SK-N-SH treated with all-trans-retinoic acid at 6 μM for 48 hours (cell line): ENCODE measurements at regions not wholly inside any gene's neighbourhood (a gene's known extent, or its start where the extent isn't known, plus 50 kb on each side); places are given as distances from the start of the nearest gene placed in this dataset.

ENCODE experiments used
- OSR1 ChIP-seq: fragments of 250-450 bp; sonication (Bioruptor Pico); IDR thresholded peaks from 2 replicates; pipeline ENCODE4 v1.8.0; 2022; ENCODE audit warnings: moderate library complexity, mild to moderate bottlenecking, inconsistent platforms
- ZFP30 ChIP-seq: fragments of 450-650 bp; formaldehyde crosslinking; IDR thresholded peaks from 2 replicates; pipeline ENCODE4 v1.5.0; 2022; ENCODE audit warnings: mild to moderate bottlenecking, moderate library complexity
- ZNF70 ChIP-seq: fragments of 450-650 bp; formaldehyde crosslinking; IDR thresholded peaks from 2 replicates; pipeline ENCODE4 v1.5.0; 2020; ENCODE audit warnings: mild to moderate bottlenecking, moderate library complexity
- TF ChIP-seq, protein P1 (sequence below): fragments of 250-450 bp; sonication (Bioruptor Pico); IDR thresholded peaks from 2 replicates; pipeline ENCODE4 v1.5.1; 2020; ENCODE audit warnings: low read depth, mild to moderate bottlenecking, moderate library complexity
- TF ChIP-seq, protein P2 (sequence below): fragments of 250-450 bp; sonication (Bioruptor Pico); IDR thresholded peaks from 2 replicates; pipeline ENCODE4 v1.8.0; 2021; ENCODE audit warnings: low read depth, mild to moderate bottlenecking, moderate library complexity, borderline replicate concordance
- TF ChIP-seq, protein P3 (sequence below): fragments of 250-450 bp; sonication (Bioruptor Pico); IDR thresholded peaks from 2 replicates; pipeline ENCODE4 v1.8.0; 2020; ENCODE audit warnings: mild to moderate bottlenecking, moderate library complexity, borderline replicate concordance

DNA sequence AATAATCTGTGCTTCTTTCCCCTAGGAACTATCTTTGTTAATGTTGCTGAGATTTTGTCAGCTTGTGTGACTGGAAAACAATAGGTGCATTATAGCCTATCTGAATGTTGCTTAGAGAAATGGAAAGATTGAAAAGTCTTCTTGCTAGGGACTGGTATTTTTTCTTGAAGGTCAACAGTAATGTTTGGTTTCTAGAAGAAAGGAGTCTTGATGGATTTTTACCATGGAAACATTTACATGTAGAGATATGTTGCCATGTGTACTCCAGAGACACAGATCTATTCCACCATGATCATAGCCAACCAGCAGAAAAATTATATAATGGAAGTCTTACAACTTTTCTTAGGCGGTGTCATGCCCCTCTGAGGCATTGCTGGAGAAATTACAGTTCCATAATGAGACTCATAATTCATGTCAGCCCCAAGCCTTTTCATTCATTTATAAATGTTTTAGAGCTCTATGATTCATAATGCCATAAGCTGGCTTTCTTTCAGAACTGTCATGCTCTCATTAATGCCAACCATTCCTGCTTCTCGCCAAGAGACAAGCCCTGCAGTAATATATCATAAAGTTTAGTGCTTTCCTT, 175.1 kb upstream of the PTPRZ1 start:
- TF ChIP-seq, protein P1, sequence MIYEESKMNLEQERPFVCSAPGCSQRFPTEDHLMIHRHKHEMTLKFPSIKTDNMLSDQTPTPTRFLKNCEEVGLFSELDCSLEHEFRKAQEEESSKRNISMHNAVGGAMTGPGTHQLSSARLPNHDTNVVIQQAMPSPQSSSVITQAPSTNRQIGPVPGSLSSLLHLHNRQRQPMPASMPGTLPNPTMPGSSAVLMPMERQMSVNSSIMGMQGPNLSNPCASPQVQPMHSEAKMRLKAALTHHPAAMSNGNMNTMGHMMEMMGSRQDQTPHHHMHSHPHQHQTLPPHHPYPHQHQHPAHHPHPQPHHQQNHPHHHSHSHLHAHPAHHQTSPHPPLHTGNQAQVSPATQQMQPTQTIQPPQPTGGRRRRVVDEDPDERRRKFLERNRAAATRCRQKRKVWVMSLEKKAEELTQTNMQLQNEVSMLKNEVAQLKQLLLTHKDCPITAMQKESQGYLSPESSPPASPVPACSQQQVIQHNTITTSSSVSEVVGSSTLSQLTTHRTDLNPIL (CRISPR knock-in tag) = no peak
- TF ChIP-seq, protein P2, sequence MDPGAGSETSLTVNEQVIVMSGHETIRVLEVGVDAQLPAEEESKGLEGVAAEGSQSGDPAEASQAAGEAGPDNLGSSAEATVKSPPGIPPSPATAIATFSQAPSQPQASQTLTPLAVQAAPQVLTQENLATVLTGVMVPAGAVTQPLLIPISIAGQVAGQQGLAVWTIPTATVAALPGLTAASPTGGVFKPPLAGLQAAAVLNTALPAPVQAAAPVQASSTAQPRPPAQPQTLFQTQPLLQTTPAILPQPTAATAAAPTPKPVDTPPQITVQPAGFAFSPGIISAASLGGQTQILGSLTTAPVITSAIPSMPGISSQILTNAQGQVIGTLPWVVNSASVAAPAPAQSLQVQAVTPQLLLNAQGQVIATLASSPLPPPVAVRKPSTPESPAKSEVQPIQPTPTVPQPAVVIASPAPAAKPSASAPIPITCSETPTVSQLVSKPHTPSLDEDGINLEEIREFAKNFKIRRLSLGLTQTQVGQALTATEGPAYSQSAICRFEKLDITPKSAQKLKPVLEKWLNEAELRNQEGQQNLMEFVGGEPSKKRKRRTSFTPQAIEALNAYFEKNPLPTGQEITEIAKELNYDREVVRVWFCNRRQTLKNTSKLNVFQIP (CRISPR knock-in tag) = no peak
- no peak for TF ChIP-seq ZFP30
- no peak for TF ChIP-seq OSR1
- TF ChIP-seq ZNF70 (CRISPR knock-in tag) = no peak
- TF ChIP-seq, protein P3, sequence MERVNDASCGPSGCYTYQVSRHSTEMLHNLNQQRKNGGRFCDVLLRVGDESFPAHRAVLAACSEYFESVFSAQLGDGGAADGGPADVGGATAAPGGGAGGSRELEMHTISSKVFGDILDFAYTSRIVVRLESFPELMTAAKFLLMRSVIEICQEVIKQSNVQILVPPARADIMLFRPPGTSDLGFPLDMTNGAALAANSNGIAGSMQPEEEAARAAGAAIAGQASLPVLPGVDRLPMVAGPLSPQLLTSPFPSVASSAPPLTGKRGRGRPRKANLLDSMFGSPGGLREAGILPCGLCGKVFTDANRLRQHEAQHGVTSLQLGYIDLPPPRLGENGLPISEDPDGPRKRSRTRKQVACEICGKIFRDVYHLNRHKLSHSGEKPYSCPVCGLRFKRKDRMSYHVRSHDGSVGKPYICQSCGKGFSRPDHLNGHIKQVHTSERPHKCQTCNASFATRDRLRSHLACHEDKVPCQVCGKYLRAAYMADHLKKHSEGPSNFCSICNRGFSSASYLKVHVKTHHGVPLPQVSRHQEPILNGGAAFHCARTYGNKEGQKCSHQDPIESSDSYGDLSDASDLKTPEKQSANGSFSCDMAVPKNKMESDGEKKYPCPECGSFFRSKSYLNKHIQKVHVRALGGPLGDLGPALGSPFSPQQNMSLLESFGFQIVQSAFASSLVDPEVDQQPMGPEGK (CRISPR knock-in tag) = no peak
